AG10803 (cell line): ENCODE measurements at regions not wholly inside any gene's neighbourhood (a gene's known extent, or its start where the extent isn't known, plus 50 kb on each side); places are given as distances from the start of the nearest gene placed in this dataset.

Experiments used
- DNase-seq: peaks from one replicate; pipeline ENCODE4 v3.0.0; 2010; ENCODE audit warnings: low read depth
- H3K4me3 ChIP-seq: 2 replicates; pipeline ENCODE4 v1.5.1; 2011; ENCODE audit warnings: mild to moderate bottlenecking, low read length, control low read depth
- TF ChIP-seq, protein P1 (sequence below): conservative IDR thresholded peaks from 2 replicates; pipeline ENCODE4 v1.5.1; 2011; ENCODE audit warnings: mild to moderate bottlenecking, low read length, control low read depth, inconsistent platforms

DNA sequence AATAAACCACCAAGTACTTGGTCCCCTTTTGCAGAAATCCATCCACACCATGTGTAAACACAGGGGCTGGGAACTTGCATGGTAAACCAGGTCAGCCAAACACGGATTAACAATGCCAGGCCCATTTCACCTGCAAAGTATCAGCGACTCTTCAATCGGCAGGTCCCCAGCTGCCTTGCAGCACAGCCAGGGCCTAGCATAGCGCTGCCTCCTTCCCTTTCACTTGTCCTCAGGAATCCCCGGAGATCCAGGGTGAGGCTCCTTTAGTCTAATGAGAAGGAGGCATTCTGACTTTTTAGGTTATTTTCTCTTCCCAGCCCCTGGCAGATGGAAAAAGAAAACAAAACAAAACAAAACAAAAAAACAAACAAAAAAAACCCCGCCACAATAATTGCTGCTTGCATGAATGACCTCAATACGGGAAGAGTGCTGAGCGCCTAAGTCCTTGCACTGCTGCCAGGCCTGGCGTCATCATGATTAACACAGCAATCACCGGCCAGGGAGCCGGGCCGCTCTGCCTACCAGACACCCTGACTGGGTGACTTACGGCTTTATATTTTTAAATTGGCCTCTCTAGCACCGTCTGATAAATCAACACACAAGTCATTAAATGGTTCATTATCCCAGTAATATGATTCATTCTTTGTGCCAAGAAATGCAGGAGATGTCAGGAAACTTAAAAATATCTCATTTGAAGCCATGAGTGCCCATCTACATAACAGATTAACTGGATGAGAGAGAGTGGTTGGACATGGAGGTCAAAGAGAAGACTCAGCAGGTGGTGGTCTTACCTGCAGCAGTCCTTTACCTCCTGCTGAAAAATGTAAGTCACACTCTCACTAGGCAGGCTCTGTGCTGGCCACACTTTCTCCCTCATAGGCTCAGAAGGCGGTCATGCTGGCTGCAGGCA lies 692.7 kb downstream of the UQCRFS1 start:
- no peak overlapping the region for H3K4me3 ChIP-seq
- DNase-seq = peak; percentile 20
- TF ChIP-seq, protein P1, sequence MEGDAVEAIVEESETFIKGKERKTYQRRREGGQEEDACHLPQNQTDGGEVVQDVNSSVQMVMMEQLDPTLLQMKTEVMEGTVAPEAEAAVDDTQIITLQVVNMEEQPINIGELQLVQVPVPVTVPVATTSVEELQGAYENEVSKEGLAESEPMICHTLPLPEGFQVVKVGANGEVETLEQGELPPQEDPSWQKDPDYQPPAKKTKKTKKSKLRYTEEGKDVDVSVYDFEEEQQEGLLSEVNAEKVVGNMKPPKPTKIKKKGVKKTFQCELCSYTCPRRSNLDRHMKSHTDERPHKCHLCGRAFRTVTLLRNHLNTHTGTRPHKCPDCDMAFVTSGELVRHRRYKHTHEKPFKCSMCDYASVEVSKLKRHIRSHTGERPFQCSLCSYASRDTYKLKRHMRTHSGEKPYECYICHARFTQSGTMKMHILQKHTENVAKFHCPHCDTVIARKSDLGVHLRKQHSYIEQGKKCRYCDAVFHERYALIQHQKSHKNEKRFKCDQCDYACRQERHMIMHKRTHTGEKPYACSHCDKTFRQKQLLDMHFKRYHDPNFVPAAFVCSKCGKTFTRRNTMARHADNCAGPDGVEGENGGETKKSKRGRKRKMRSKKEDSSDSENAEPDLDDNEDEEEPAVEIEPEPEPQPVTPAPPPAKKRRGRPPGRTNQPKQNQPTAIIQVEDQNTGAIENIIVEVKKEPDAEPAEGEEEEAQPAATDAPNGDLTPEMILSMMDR = no peak

DNA sequence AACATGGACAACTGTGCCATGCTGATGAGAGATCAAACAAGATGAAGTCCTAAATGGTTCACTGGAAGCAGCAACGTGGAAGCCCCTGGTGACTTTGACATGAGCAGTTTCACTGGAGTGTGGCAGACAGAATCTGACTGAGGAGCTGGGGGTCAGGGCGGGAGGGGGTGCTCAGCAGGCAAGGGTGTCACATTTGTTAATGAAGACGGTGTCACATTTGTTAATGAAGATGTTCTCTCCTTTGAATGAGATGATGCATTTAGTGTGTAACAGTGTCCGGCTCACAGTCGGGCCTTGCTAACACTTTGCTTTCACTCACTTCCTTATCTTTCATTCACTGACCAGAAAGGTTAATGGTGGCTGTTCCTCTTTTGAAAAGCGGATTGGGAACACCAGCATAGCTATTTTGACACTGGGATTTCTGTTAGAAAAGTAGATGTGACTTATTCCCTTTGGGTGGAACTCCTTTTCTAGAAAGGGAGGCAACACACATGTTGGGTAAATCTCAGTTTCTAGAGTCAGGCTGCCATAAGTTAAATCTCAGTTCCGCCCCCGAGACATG lies 693.7 kb downstream of the UQCRFS1 start:
- DNase-seq = no peak
- TF ChIP-seq, protein P1 = no peak
- no peak overlapping the region for H3K4me3 ChIP-seq

DNA sequence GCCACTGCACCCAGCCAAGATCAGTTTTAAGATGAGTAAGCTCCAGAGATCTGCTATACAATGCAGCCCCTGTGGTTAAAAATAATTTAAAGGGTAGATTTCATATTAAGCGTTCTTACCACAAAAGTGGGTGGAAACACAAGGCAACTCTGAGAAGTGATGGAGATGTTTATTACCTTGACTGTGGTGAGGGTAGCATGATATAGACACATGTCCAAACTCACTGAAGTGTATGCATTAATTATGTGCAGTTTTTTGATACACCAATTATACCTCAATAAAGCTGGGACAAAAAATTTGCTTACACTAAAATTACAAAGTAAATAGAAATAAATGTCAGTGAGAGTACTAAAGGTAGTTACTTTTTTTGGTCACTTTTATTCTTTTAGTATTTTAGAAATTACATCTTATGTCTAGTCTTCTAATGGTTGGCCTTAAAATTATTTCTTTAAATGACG lies 696.5 kb downstream of the UQCRFS1 start:
- TF ChIP-seq, protein P1 = no peak
- H3K4me3 ChIP-seq = no peak overlapping the region
- no peak for DNase-seq

DNA sequence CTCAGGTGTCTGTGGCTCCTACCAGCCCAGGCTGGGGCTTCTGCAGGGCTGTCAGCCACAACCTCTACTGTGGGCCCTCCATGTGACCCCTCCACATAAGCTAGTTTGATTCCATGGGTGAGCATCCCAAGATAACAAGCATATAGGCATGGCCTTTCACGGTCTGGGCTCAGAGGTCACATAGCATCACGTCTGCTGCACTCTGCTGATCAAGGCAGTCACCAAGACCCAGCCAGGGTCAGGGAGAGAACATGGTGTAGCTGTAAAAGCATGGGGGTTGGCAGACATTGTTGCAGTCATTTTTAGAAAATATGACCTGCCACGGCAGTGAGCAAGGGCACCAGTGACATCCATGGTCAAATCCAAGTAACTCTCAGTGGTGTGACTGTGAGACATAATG lies 698.8 kb downstream of the UQCRFS1 start:
- TF ChIP-seq, protein P1 = no peak
- no peak for DNase-seq
- no peak overlapping the region for H3K4me3 ChIP-seq

DNA sequence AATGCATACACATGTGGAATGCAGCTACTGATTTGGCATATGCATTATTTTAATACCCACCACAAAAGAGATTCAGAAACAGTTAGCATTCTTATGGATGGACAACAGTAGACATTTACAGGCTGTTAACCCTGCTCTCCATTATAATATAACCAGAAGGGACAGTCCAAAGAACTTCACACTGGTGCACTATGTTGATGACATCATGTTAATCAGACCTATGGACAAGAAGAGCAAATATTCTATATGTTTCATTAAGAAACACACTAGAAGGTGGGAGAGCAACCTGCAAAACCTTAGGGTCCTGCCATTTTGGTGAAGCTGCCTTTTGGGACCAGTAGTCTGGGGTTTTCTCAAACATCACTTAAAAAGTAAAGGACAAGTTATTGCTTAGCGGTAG lies 701.3 kb downstream of the UQCRFS1 start:
- no peak for DNase-seq
- TF ChIP-seq, protein P1 = no peak
- H3K4me3 ChIP-seq = no peak overlapping the region

DNA sequence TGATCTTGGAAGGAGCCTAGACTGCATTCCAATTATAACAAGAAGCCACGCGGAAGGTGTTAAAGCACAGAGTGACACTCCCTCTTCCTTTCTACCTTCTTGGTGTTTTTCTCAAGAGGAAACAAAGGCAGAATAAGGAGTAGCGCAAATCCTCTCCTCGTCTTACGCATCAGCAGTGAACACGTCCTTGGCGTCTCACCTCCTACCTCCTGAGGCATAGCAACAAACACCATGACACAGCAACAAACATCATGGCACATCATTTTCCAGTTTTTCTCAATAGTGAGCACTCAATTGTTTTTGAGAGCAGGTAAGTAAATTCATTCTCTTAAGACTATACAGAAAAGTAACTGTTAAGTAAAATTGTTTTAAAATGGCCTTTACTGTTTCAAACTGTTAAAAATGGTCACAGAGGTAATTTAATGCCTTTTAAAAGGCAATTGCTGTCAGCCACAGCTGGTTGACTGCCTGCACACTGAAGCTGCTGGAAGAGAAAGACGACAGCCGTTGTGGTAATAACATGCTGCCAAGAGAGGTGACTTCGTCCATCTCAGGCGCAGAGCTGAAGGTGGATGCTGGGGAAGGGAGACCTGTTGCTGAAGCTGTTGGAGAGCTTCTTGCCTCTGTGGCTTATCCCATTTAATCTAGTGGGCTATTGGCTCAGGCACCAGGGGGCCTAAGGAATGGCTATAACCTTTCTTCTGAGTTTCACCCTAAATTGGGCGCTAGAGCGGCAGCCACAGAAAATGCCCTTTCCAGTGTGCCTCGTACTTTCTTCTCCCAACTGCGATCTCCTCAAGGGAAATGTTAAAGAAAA lies 703.7 kb downstream of the UQCRFS1 start:
- H3K4me3 ChIP-seq = no peak overlapping the region
- TF ChIP-seq, protein P1 = no peak
- DNase-seq = no peak
